ENCODE measurements at regions not wholly inside any gene's neighbourhood (a gene's known extent, or its start where the extent isn't known, plus 50 kb on each side); places are given as distances from the start of the nearest gene placed in this dataset.
"Not testable (repeated sequence)": the region's sequence is repeated elsewhere in the genome, so short reads cannot be mapped to it uniquely, and the experiment has no call there.

- no peak overlapping the region for H3K27ac ChIP-seq (ENCODE audit: low read depth, low read length)
- no peaks in the 10 kb centered on the region for H3K9me3 ChIP-seq (ENCODE audit: low read length)
- H3K36me3 Mint-ChIP-seq = no peaks in the 10 kb centered on the region
- H3K4me3 ChIP-seq (ENCODE audit: low read length) = no peak overlapping the region
- no peak for DNase-seq
- H3K9me3 Mint-ChIP-seq = peaks cover 0 to 8% (median 3%) of the 10 kb centered on the region in 5 donors
- no peaks in the 10 kb centered on the region for H3K4me1 Mint-ChIP-seq
- ChIA-PET CTCF (no interaction called here), POLR2A (no interaction called here)
- H3K27ac Mint-ChIP-seq = no peak overlapping the region
- H3K27me3 Mint-ChIP-seq = no peaks in the 10 kb centered on the region
- H3K4me3 Mint-ChIP-seq = no peak overlapping the region
- H3K27me3 ChIP-seq (ENCODE audit: insufficient read depth, low read length, poor library complexity, severe bottlenecking) = no peaks in the 10 kb centered on the region
- H3K4me1 ChIP-seq (ENCODE audit: insufficient read depth, low read length) = no peaks in the 10 kb centered on the region
- H3K36me3 ChIP-seq (ENCODE audit: insufficient read depth, low read length) = no peaks in the 10 kb centered on the region
Observed at GRCh38 chr4:138392751-138393308, 150.7 kb upstream of the SLC7A11 start.

- POLR2A ChIA-PET = no interaction called here
- CTCF ChIA-PET = no interaction called here
Observed at GRCh38 chr4:138389976-138390685, 148.0 kb upstream of the SLC7A11 start.

GRCh38 chr4:138374947-138375346 lies 132.8 kb upstream of the SLC7A11 start:
- no peaks in the 10 kb centered on the region for H3K4me1 Mint-ChIP-seq
- H3K27me3 ChIP-seq (ENCODE audit: insufficient read depth, low read length, poor library complexity, severe bottlenecking) = no peaks in the 10 kb centered on the region
- H3K27ac ChIP-seq (ENCODE audit: low read depth, low read length) = no peak overlapping the region
- H3K27me3 Mint-ChIP-seq = no peaks in the 10 kb centered on the region
- no peak overlapping the region for H3K27ac Mint-ChIP-seq
- no peak overlapping the region for H3K4me3 Mint-ChIP-seq
- peaks cover 4 to 29% (median 16%) of the 10 kb centered on the region in 5 donors for H3K9me3 Mint-ChIP-seq
- H3K36me3 ChIP-seq (ENCODE audit: insufficient read depth, low read length) = no peaks in the 10 kb centered on the region
- POLR2A ChIA-PET = no interaction called here
- no peak for DNase-seq
- H3K36me3 Mint-ChIP-seq = no peaks in the 10 kb centered on the region
- no peaks in the 10 kb centered on the region for H3K4me1 ChIP-seq (ENCODE audit: insufficient read depth, low read length)
- CTCF ChIA-PET = no interaction called here
- H3K4me3 ChIP-seq (ENCODE audit: low read length) = no peak overlapping the region
- H3K9me3 ChIP-seq (ENCODE audit: low read length) = no peaks in the 10 kb centered on the region

More at GRCh38 chr4:138389976-138390685, 148.0 kb upstream of the SLC7A11 start:
- Mint-ChIP-seq H3K9me3 (peaks cover 0 to 8% (median 0%) of the 10 kb centered on the region in 5 donors), H3K27ac (no peak overlapping the region), H3K27me3 (no peaks in the 10 kb centered on the region), H3K4me1 (no peaks in the 10 kb centered on the region), H3K4me3 (no peak overlapping the region), H3K36me3 (no peaks in the 10 kb centered on the region)
- Histone ChIP-seq H3K9me3 (ENCODE audit: low read length) (no peaks in the 10 kb centered on the region), H3K4me1 (ENCODE audit: insufficient read depth, low read length) (no peaks in the 10 kb centered on the region), H3K4me3 (ENCODE audit: low read length) (no peak overlapping the region), H3K27ac (ENCODE audit: low read depth, low read length) (no peak overlapping the region), H3K36me3 (ENCODE audit: insufficient read depth, low read length) (no peaks in the 10 kb centered on the region), H3K27me3 (ENCODE audit: insufficient read depth, low read length, poor library complexity, severe bottlenecking) (no peaks in the 10 kb centered on the region)
- DNase-seq = no peak

DNA sequence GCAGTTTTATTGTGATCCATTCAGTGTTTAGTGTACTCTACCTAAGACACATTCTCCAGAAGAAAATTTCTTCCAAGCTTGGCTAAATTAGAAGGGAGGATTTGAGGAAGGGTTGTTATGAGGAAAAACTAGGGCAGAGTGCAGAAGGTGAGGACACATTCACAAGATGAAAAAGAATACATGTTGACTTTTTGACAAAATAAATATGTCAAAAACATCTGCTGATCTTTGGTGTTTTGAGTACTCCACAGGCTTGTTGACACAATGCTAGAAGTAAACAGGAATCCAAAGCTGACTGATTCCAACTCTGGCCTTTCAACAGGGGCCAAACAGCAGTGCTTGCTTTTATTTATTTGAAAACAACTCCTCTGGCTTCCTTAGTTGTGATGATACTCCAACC lies 125.8 kb upstream of the SLC7A11 start:
- POLR2A ChIA-PET = no interaction called here
- Histone ChIP-seq H3K27ac (ENCODE audit: low read depth, low read length) (no peak overlapping the region), H3K9me3 (ENCODE audit: low read length) (no peaks in the 10 kb centered on the region), H3K36me3 (ENCODE audit: insufficient read depth, low read length) (no peaks in the 10 kb centered on the region), H3K4me1 (ENCODE audit: insufficient read depth, low read length) (no peaks in the 10 kb centered on the region), H3K4me3 (ENCODE audit: low read length) (no peak overlapping the region), H3K27me3 (ENCODE audit: insufficient read depth, low read length, poor library complexity, severe bottlenecking) (no peaks in the 10 kb centered on the region)
- no peak for DNase-seq
- Mint-ChIP-seq H3K36me3 (no peaks in the 10 kb centered on the region), H3K27me3 (no peaks in the 10 kb centered on the region), H3K27ac (no peak overlapping the region), H3K9me3 (peaks cover 0 to 10% (median 3%) of the 10 kb centered on the region in 5 donors), H3K4me3 (no peak overlapping the region), H3K4me1 (no peaks in the 10 kb centered on the region)
- CTCF ChIA-PET = no interaction called here

- H3K9me3 Mint-ChIP-seq = peaks cover 0 to 10% (median 5%) of the 10 kb centered on the region in 5 donors
- H3K4me1 ChIP-seq (ENCODE audit: insufficient read depth, low read length); H3K27me3 Mint-ChIP-seq; POLR2A ChIA-PET; H3K36me3 Mint-ChIP-seq; H3K27me3 ChIP-seq (ENCODE audit: insufficient read depth, low read length, poor library complexity, severe bottlenecking); DNase-seq; CTCF ChIA-PET; H3K36me3 ChIP-seq (ENCODE audit: insufficient read depth, low read length); H3K4me1 Mint-ChIP-seq; H3K27ac Mint-ChIP-seq; H3K27ac ChIP-seq (ENCODE audit: low read depth, low read length); H3K4me3 Mint-ChIP-seq; H3K9me3 ChIP-seq (ENCODE audit: low read length); H3K4me3 ChIP-seq (ENCODE audit: low read length): not testable (repeated sequence)
Observed at GRCh38 chr4:138352446-138352845, 110.3 kb upstream of the SLC7A11 start.

DNA sequence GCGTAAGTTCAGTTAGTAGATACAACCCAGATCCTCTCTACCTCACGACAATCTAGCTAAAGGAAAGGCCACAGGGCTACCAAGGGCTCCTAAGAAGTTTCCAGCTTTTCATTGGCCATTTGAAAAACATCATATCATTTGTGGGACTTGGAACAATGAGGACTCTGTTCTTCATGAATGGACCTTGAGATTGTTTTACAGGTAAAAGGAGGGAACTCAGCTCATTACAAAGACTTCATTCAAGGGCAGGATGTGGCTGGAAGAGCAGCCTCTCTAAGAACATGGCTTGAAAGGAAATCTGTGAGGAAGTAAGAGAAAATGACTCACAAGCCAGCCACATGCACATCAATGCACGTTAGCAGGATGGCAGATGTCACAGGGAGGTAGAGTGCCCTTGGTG lies 105.9 kb upstream of the SLC7A11 start:
- DNase-seq = no peak
- CTCF ChIA-PET = no interaction called here
- no peaks in the 10 kb centered on the region for H3K36me3 Mint-ChIP-seq

GRCh38 chr4:138347561-138347960 lies 105.4 kb upstream of the SLC7A11 start:
- no peak for DNase-seq
- Mint-ChIP-seq H3K4me3 (no peak overlapping the region), H3K27me3 (no peaks in the 10 kb centered on the region), H3K4me1 (no peaks in the 10 kb centered on the region), H3K27ac (no peak overlapping the region), H3K9me3 (peaks cover 0 to 2% (median 0%) of the 10 kb centered on the region in 5 donors), H3K36me3 (no peaks in the 10 kb centered on the region)
- no peaks in the 10 kb centered on the region for H3K27me3 ChIP-seq (ENCODE audit: insufficient read depth, low read length, poor library complexity, severe bottlenecking)
- CTCF ChIA-PET = no interaction called here
- POLR2A ChIA-PET = no interaction called here
- no peak overlapping the region for H3K4me3 ChIP-seq (ENCODE audit: low read length)
- no peaks in the 10 kb centered on the region for H3K4me1 ChIP-seq (ENCODE audit: insufficient read depth, low read length)
- no peak overlapping the region for H3K27ac ChIP-seq (ENCODE audit: low read depth, low read length)
- no peaks in the 10 kb centered on the region for H3K36me3 ChIP-seq (ENCODE audit: insufficient read depth, low read length)
- H3K9me3 ChIP-seq (ENCODE audit: low read length) = no peaks in the 10 kb centered on the region

More for the DNA sequence above, 105.9 kb upstream of the SLC7A11 start:
- no peaks in the 10 kb centered on the region for H3K36me3 ChIP-seq (ENCODE audit: insufficient read depth, low read length)
- H3K27me3 ChIP-seq (ENCODE audit: insufficient read depth, low read length, poor library complexity, severe bottlenecking) = no peaks in the 10 kb centered on the region
- Mint-ChIP-seq H3K9me3 (peaks cover 0 to 5% (median 0%) of the 10 kb centered on the region in 5 donors), H3K27ac (no peak overlapping the region), H3K4me1 (no peaks in the 10 kb centered on the region), H3K27me3 (peaks cover 0 to 1% of the 10 kb centered on the region in 2 donors), H3K4me3 (no peak overlapping the region)
- POLR2A ChIA-PET = no interaction called here
- no peak overlapping the region for H3K4me3 ChIP-seq (ENCODE audit: low read length)
- no peak overlapping the region for H3K27ac ChIP-seq (ENCODE audit: low read depth, low read length)
- H3K4me1 ChIP-seq (ENCODE audit: insufficient read depth, low read length) = no peaks in the 10 kb centered on the region
- H3K9me3 ChIP-seq (ENCODE audit: low read length) = no peaks in the 10 kb centered on the region

DNA sequence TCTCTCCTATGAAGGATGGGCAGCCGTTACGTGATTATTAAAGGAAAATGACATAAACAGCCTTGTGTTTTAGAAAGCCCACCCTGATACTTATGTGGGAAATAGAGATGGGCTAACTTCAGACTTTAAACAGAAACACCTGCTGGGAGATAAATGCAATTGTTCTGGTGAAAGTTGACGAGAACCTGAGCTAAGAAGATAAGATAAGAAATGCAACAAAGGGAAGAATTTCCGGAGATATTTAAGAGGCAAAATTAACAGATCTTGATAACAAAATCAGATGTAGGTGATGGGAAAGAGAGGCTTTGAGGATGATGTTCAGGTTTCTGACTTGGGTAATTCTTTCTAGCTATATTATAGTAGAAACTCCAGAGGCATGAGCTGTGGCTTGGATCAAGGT lies 102.7 kb upstream of the SLC7A11 start:
- Mint-ChIP-seq H3K4me3 (no peak overlapping the region), H3K9me3 (peaks cover 0 to 3% (median 0%) of the 10 kb centered on the region in 5 donors), H3K4me1 (no peaks in the 10 kb centered on the region), H3K27me3 (no peaks in the 10 kb centered on the region), H3K27ac (no peak overlapping the region), H3K36me3 (no peaks in the 10 kb centered on the region)
- POLR2A ChIA-PET = no interaction called here
- no peak for DNase-seq
- Histone ChIP-seq H3K27ac (ENCODE audit: low read depth, low read length) (no peak overlapping the region), H3K9me3 (ENCODE audit: low read length) (no peaks in the 10 kb centered on the region), H3K4me3 (ENCODE audit: low read length) (no peak overlapping the region), H3K27me3 (ENCODE audit: insufficient read depth, low read length, poor library complexity, severe bottlenecking) (no peaks in the 10 kb centered on the region), H3K4me1 (ENCODE audit: insufficient read depth, low read length) (no peaks in the 10 kb centered on the region), H3K36me3 (ENCODE audit: insufficient read depth, low read length) (no peaks in the 10 kb centered on the region)
- CTCF ChIA-PET = interaction anchor here (1.3 kb wide), 1 partner anchor 9 kb away, joined by 3 read pairs; no protein-coding TSS in a partner anchor

Measured in CD8-positive, alpha-beta memory T cell (primary cell).